Common myeloid progenitor, CD34-positive (primary cell): ENCODE measurements at regions not wholly inside any gene's neighbourhood (a gene's known extent, or its start where the extent isn't known, plus 50 kb on each side); places are given as distances from the start of the nearest gene placed in this dataset.

ENCODE experiments used
- CTCF ChIA-PET: fragments of 350-600 bp; sonication (Branson Sonifier 250); formaldehyde crosslinking; loops from one replicate; lab custom pipeline; 2021; ENCODE audit warnings: antibody characterized with exemption; lab: Charles Lee
- POLR2A ChIA-PET: fragments of 350-600 bp; sonication (Branson Sonifier 250); formaldehyde crosslinking; loops from one replicate; lab custom pipeline; 2021; ENCODE audit warnings: antibody characterized with exemption; lab: Charles Lee
- DNase-seq, 3 donors: peaks; one replicate each; pipeline versions ENCODE4 v3.0.0 to v3.0.0-alpha.2; 2013
- H3K27ac ChIP-seq, 2 experiments: 1 replicate in 1 of 2; 2 replicates in 1 of 2; pipeline ENCODE4 v1.7.0; 2013; ENCODE audit warnings: inconsistent platforms in 2 of 2, low read length in 2 of 2, mild to moderate bottlenecking in 2 of 2, low read depth in 1 of 2, moderate library complexity in 1 of 2; ENCODE audit not compliant: severe bottlenecking in 2 of 2, insufficient read depth in 1 of 2, poor library complexity in 1 of 2
- H3K27me3 ChIP-seq, 5 experiments: replicated peaks in 2 of 5; 1 replicate in 3 of 5; 2 replicates in 2 of 5; pipeline versions ENCODE4 v1.6.1 to v1.7.0; 2013; ENCODE audit warnings: low read length in 4 of 5, mild to moderate bottlenecking in 2 of 5, moderate library complexity in 2 of 5, inconsistent platforms in 1 of 5; ENCODE audit not compliant: insufficient read depth in 5 of 5, control insufficient read depth in 4 of 5
- H3K36me3 ChIP-seq, 4 experiments: 1 replicate in 2 of 4; 2 replicates in 2 of 4; pipeline versions ENCODE4 v1.6.1 to v1.7.0; 2013; ENCODE audit warnings: low read length in 3 of 4, control low read depth in 1 of 4, mild to moderate bottlenecking in 1 of 4; ENCODE audit not compliant: control insufficient read depth in 4 of 4, insufficient read depth in 4 of 4
- H3K4me1 ChIP-seq, 4 experiments: 1 replicate in 3 of 4; 2 replicates in 1 of 4; pipeline versions ENCODE4 v1.6.1 to v1.7.1; 2013; ENCODE audit warnings: low read length in 3 of 4, mild to moderate bottlenecking in 3 of 4, control low read depth in 1 of 4, inconsistent platforms in 1 of 4, moderate library complexity in 1 of 4; ENCODE audit not compliant: control insufficient read depth in 4 of 4, insufficient read depth in 4 of 4; ENCODE audit errors: control extremely low read depth in 1 of 4
- H3K4me3 ChIP-seq, 7 experiments: 1 replicate in 4 of 7; 2 replicates in 3 of 7; pipeline versions ENCODE4 v1.5.1 to v1.7.0; 2013; ENCODE audit warnings: mild to moderate bottlenecking in 7 of 7, low read length in 6 of 7, moderate library complexity in 6 of 7, inconsistent platforms in 2 of 7, low read depth in 2 of 7, control low read depth in 1 of 7; ENCODE audit not compliant: insufficient read depth in 4 of 7, control insufficient read depth in 1 of 7; ENCODE audit errors: extremely low read depth in 1 of 7
- H3K9me3 ChIP-seq, 5 experiments: 1 replicate in 4 of 5; 2 replicates in 1 of 5; pipeline versions ENCODE4 v1.6.1 to v1.7.1; 2013; ENCODE audit warnings: low read length in 4 of 5, mild to moderate bottlenecking in 2 of 5, inconsistent platforms in 1 of 5, low read depth in 1 of 5, moderate library complexity in 1 of 5; ENCODE audit not compliant: control insufficient read depth in 4 of 5, insufficient read depth in 2 of 5; ENCODE audit errors: control extremely low read depth in 1 of 5
- WGBS: methylation state at CpG from one replicate; pipeline ENCODE4 v1.1.5; 2013; ENCODE audit not compliant: insufficient coverage; 5-methylcytosine and 5-hydroxymethylcytosine counted together

- Histone ChIP-seq H3K27me3 (no peaks in the 10 kb centered on the region), H3K9me3 (no peaks in the 10 kb centered on the region), H3K4me3 (no peak overlapping the region), H3K36me3 (no peaks in the 10 kb centered on the region), H3K4me1 (peaks cover 0 to 20% (median 13%) of the 10 kb centered on the region in 4 experiments), H3K27ac (no peak overlapping the region)
- ChIA-PET POLR2A (no interaction called here), CTCF (interaction anchor here (1.2 to 1.8 kb wide), 6 partner anchors 11 to 709 kb away, joined by 3 to 6 read pairs (median 4); no protein-coding TSS in a partner anchor)
- WGBS: 97% methylated on average over 3 of the region's 3 CpGs
- DNase-seq: no peak
Observed at GRCh38 chr3:71956716-71957115, 171.8 kb upstream of the PROK2 start.

GRCh38 chr3:71956069-71956340, 171.1 kb upstream of the PROK2 start:
- DNase-seq: no peak
- H3K4me1 ChIP-seq: peaks cover 0 to 20% (median 13%) of the 10 kb centered on the region in 4 experiments
- ChIA-PET POLR2A (no interaction called here), CTCF (interaction anchor here (0.9 to 1.8 kb wide), 9 partner anchors 11 to 870 kb away, joined by 3 to 6 read pairs (median 4); no protein-coding TSS in a partner anchor)
- no peak overlapping the region for H3K27ac ChIP-seq
- no peaks in the 10 kb centered on the region for H3K9me3 ChIP-seq
- WGBS: 100% methylated on average over 1 of the region's 2 CpGs
- H3K27me3 ChIP-seq: no peaks in the 10 kb centered on the region
- H3K4me3 ChIP-seq: no peak overlapping the region
- no peaks in the 10 kb centered on the region for H3K36me3 ChIP-seq

- 41% methylated on average over 10 of the region's 12 CpGs for WGBS
- peak; percentile 66 to 76 (median 75) for DNase-seq
- H3K4me3 ChIP-seq: no peak overlapping the region
- H3K27me3 ChIP-seq: no peaks in the 10 kb centered on the region
- peaks cover 0 to 20% (median 13%) of the 10 kb centered on the region in 4 experiments for H3K4me1 ChIP-seq
- CTCF ChIA-PET: interaction anchor here (0.9 to 1.8 kb wide), 8 partner anchors 9 to 870 kb away, joined by 3 to 6 read pairs (median 3); no protein-coding TSS in a partner anchor
- no peaks in the 10 kb centered on the region for H3K9me3 ChIP-seq
- no peaks in the 10 kb centered on the region for H3K36me3 ChIP-seq
- H3K27ac ChIP-seq: no peak overlapping the region
- POLR2A ChIA-PET: interaction anchor here (0.6 kb wide), 1 partner anchor 117 kb away, joined by 4 read pairs; no protein-coding TSS in a partner anchor
Observed at GRCh38 chr3:71955240-71956068, 170.5 kb upstream of the PROK2 start.

GRCh38 chr3:71951842-71952241, 166.9 kb upstream of the PROK2 start:
- peaks cover 0 to 20% (median 13%) of the 10 kb centered on the region in 4 experiments for H3K4me1 ChIP-seq
- no peaks in the 10 kb centered on the region for H3K9me3 ChIP-seq
- no peak overlapping the region for H3K4me3 ChIP-seq
- ChIA-PET CTCF (interaction anchor here (0.7 to 1.9 kb wide), 7 partner anchors 10 to 314 kb away, joined by 3 to 6 read pairs (median 4); no protein-coding TSS in a partner anchor), POLR2A (no interaction called here)
- H3K27ac ChIP-seq: no peak overlapping the region
- H3K36me3 ChIP-seq: no peaks in the 10 kb centered on the region
- no peak for DNase-seq
- H3K27me3 ChIP-seq: no peaks in the 10 kb centered on the region
- no CpG with 5 or more reads among the region's 4 CpGs for WGBS

GRCh38 chr3:71951361-71951760, 166.4 kb upstream of the PROK2 start:
- ChIA-PET POLR2A (no interaction called here), CTCF (interaction anchor here (0.6 to 1.9 kb wide), 9 partner anchors 11 to 315 kb away, joined by 3 to 6 read pairs (median 4); no protein-coding TSS in a partner anchor)
- H3K4me3 ChIP-seq: no peak overlapping the region
- peak in 1 of 3 donors; percentile 13 for DNase-seq
- WGBS: 54% methylated on average over 4 of the region's 4 CpGs
- H3K4me1 ChIP-seq: peaks cover 0 to 17% (median 11%) of the 10 kb centered on the region in 4 experiments
- no peak overlapping the region for H3K27ac ChIP-seq
- H3K27me3 ChIP-seq: no peaks in the 10 kb centered on the region
- no peaks in the 10 kb centered on the region for H3K9me3 ChIP-seq
- no peaks in the 10 kb centered on the region for H3K36me3 ChIP-seq

GRCh38 chr3:71949442-71949841, 164.5 kb upstream of the PROK2 start:
- Histone ChIP-seq H3K4me3 (no peak overlapping the region), H3K9me3 (no peaks in the 10 kb centered on the region), H3K27me3 (no peaks in the 10 kb centered on the region), H3K27ac (no peak overlapping the region), H3K36me3 (no peaks in the 10 kb centered on the region), H3K4me1 (peaks cover 0 to 5% (median 2%) of the 10 kb centered on the region in 4 experiments)
- POLR2A ChIA-PET: no interaction called here
- WGBS: 96% methylated on average over 3 of the region's 4 CpGs
- DNase-seq: no peak
- CTCF ChIA-PET: interaction anchor here (1.2 kb wide), 1 partner anchor 19 kb away, joined by 3 read pairs; no protein-coding TSS in a partner anchor
